HG02885 (cell line): ENCODE measurements at regions not wholly inside any gene's neighbourhood (a gene's known extent, or its start where the extent isn't known, plus 50 kb on each side); places are given as distances from the start of the nearest gene placed in this dataset.
"Not testable (repeated sequence)": the region's sequence is repeated elsewhere in the genome, so short reads cannot be mapped to it uniquely, and the experiment has no call there.

Experiments used
- ATAC-seq: cut with Tn5 transposase; IDR thresholded peaks from one replicate; pipeline ENCODE4 v1.9.1; 2021; ENCODE audit warnings: mild to moderate bottlenecking; ENCODE audit not compliant: unreplicated experiment, poor library complexity

- no peak for ATAC-seq
Measured at GRCh38 chr2:19000776-19001175, 357.6 kb downstream of the OSR1 start.

- ATAC-seq: no peak
Measured at GRCh38 chr2:18999198-18999597, 359.2 kb downstream of the OSR1 start.

- no peak for ATAC-seq
Measured at GRCh38 chr2:18998491-18998890, 359.9 kb downstream of the OSR1 start.

GRCh38 chr2:18993756-18994338 lies 364.6 kb downstream of the OSR1 start:
- no peak for ATAC-seq

- ATAC-seq: no peak
Measured at GRCh38 chr2:18991177-18992168, 366.9 kb downstream of the OSR1 start.

GRCh38 chr2:18988631-18989232 lies 369.7 kb downstream of the OSR1 start:
- no peak for ATAC-seq

GRCh38 chr2:18987592-18988073 lies 370.8 kb downstream of the OSR1 start:
- ATAC-seq: no peak

- ATAC-seq: no peak
Measured at GRCh38 chr2:18987016-18987415, 371.4 kb downstream of the OSR1 start.

- no peak for ATAC-seq
Measured at GRCh38 chr2:18986046-18986445, 372.4 kb downstream of the OSR1 start.

GRCh38 chr2:18980786-18981430 lies 377.5 kb downstream of the OSR1 start:
- no peak for ATAC-seq

- no peak for ATAC-seq
Measured at GRCh38 chr2:18980104-18980785, 378.2 kb downstream of the OSR1 start.

- no peak for ATAC-seq
Measured at GRCh38 chr2:18977409-18977808, 381.0 kb downstream of the OSR1 start.

- ATAC-seq: peak; percentile 93
Measured at GRCh38 chr2:18976168-18976961, 382.1 kb downstream of the OSR1 start.

GRCh38 chr2:18975506-18976167 lies 382.8 kb downstream of the OSR1 start:
- ATAC-seq: no peak

GRCh38 chr2:18971628-18972027 lies 382.3 kb upstream of the NT5C1B start:
- no peak for ATAC-seq

- no peak for ATAC-seq
Measured at GRCh38 chr2:18971069-18971378, 381.7 kb upstream of the NT5C1B start.

GRCh38 chr2:18966131-18966530 lies 376.8 kb upstream of the NT5C1B start:
- ATAC-seq: no peak

GRCh38 chr2:18963739-18964256 lies 374.4 kb upstream of the NT5C1B start:
- ATAC-seq: not testable (repeated sequence)

GRCh38 chr2:18961991-18962421 lies 372.6 kb upstream of the NT5C1B start:
- no peak for ATAC-seq
